ENCODE measurements at regions not wholly inside any gene's neighbourhood (a gene's known extent, or its start where the extent isn't known, plus 50 kb on each side); places are given as distances from the start of the nearest gene placed in this dataset.

GRCh38 chr2:180882959-180883358, 97.4 kb upstream of the UBE2E3 start:
- TF ChIP-seq CTCF (IDR thresholded peaks at IDR 0.05) (no peak), POLR2A (IDR thresholded peaks at IDR 0.05) (no peak)
